HUES6 (cell line): ENCODE measurements at regions not wholly inside any gene's neighbourhood (a gene's known extent, or its start where the extent isn't known, plus 50 kb on each side); places are given as distances from the start of the nearest gene placed in this dataset.
A peak's percentile ranks its signal among the peaks of the same experiment; 100 is the strongest.

Experiments used
- H3K27ac ChIP-seq: 2 replicates; pipeline ENCODE4 v1.7.0; 2013; ENCODE audit warnings: low read depth, mild to moderate bottlenecking, low read length, inconsistent platforms
- H3K27me3 ChIP-seq: 2 replicates; pipeline ENCODE4 v1.6.1; 2013; ENCODE audit warnings: low read length; ENCODE audit not compliant: control insufficient read depth, insufficient read depth
- H3K36me3 ChIP-seq: 2 replicates; pipeline ENCODE4 v1.6.1; 2013; ENCODE audit warnings: low read length; ENCODE audit not compliant: control insufficient read depth, insufficient read depth
- H3K4me1 ChIP-seq: 2 replicates; pipeline ENCODE4 v1.6.1; 2013; ENCODE audit warnings: low read length; ENCODE audit not compliant: control insufficient read depth, insufficient read depth
- H3K4me3 ChIP-seq: 2 replicates; pipeline ENCODE4 v1.5.1; 2013; ENCODE audit warnings: low read depth, low read length
- H3K9ac ChIP-seq: one replicate; pipeline ENCODE4 v1.6.1; 2013; ENCODE audit warnings: mild to moderate bottlenecking, low read length
- H3K9me3 ChIP-seq: 2 replicates; pipeline ENCODE4 v1.6.1; 2013; ENCODE audit warnings: low read depth, low read length; ENCODE audit not compliant: control insufficient read depth, insufficient read depth

GRCh38 chr10:78750418-78750817 is 318.3 kb upstream of the ZMIZ1 start:
- Histone ChIP-seq H3K9ac (no peak overlapping the region), H3K9me3 (no peaks in the 10 kb centered on the region), H3K27me3 (no peaks in the 10 kb centered on the region; the same call in 1 of the 2 replicates), H3K36me3 (no peaks in the 10 kb centered on the region), H3K4me3 (no peak overlapping the region), H3K27ac (no peak overlapping the region), H3K4me1 (peaks cover 23% of the 10 kb centered on the region)

- Histone ChIP-seq H3K36me3 (no peaks in the 10 kb centered on the region), H3K4me3 (no peak overlapping the region), H3K4me1 (peaks cover 18% of the 10 kb centered on the region), H3K9me3 (no peaks in the 10 kb centered on the region), H3K9ac (no peak overlapping the region), H3K27me3 (no peaks in the 10 kb centered on the region; the same call in 1 of the 2 replicates), H3K27ac (no peak overlapping the region)
These were observed 317.1 kb upstream of the ZMIZ1 start for GRCh38 chr10:78751716-78752115.

GRCh38 chr10:78752221-78752620 is 316.5 kb upstream of the ZMIZ1 start:
- Histone ChIP-seq H3K4me1 (peaks cover 24% of the 10 kb centered on the region), H3K9me3 (no peaks in the 10 kb centered on the region), H3K4me3 (no peak overlapping the region), H3K36me3 (no peaks in the 10 kb centered on the region), H3K27ac (no peak overlapping the region), H3K27me3 (no peaks in the 10 kb centered on the region; the same call in 1 of the 2 replicates), H3K9ac (no peak overlapping the region)

- no peak overlapping the region for H3K27ac ChIP-seq
- H3K9ac ChIP-seq: no peak overlapping the region
- H3K27me3 ChIP-seq: no peaks in the 10 kb centered on the region; the same call in 1 of the 2 replicates
- no peaks in the 10 kb centered on the region for H3K9me3 ChIP-seq
- no peaks in the 10 kb centered on the region for H3K36me3 ChIP-seq
- peaks cover 28% of the 10 kb centered on the region for H3K4me1 ChIP-seq
- no peak overlapping the region for H3K4me3 ChIP-seq
These were observed 316.1 kb upstream of the ZMIZ1 start for GRCh38 chr10:78752708-78753107.

GRCh38 chr10:78754269-78755062 is 314.3 kb upstream of the ZMIZ1 start:
- Histone ChIP-seq H3K27ac (no peak overlapping the region), H3K9ac (no peak overlapping the region), H3K4me1 (peaks cover 33% of the 10 kb centered on the region), H3K27me3 (no peaks in the 10 kb centered on the region; the same call in 1 of the 2 replicates), H3K36me3 (no peaks in the 10 kb centered on the region), H3K4me3 (no peak overlapping the region), H3K9me3 (no peaks in the 10 kb centered on the region)

GRCh38 chr10:78755063-78755701 is 313.6 kb upstream of the ZMIZ1 start:
- Histone ChIP-seq H3K27ac (no peak overlapping the region), H3K9ac (no peak overlapping the region)

GRCh38 chr10:78755877-78756455 is 312.8 kb upstream of the ZMIZ1 start:
- Histone ChIP-seq H3K27me3 (no peaks in the 10 kb centered on the region; the same call in 1 of the 2 replicates), H3K4me1 (peaks cover 33% of the 10 kb centered on the region), H3K9ac (no peak overlapping the region), H3K4me3 (no peak overlapping the region), H3K9me3 (no peaks in the 10 kb centered on the region), H3K27ac (no peak overlapping the region), H3K36me3 (no peaks in the 10 kb centered on the region)

More at GRCh38 chr10:78755063-78755701, 313.6 kb upstream of the ZMIZ1 start:
- Histone ChIP-seq H3K4me3 (no peak overlapping the region), H3K4me1 (peaks cover 33% of the 10 kb centered on the region), H3K27me3 (no peaks in the 10 kb centered on the region; the same call in 1 of the 2 replicates), H3K9me3 (no peaks in the 10 kb centered on the region), H3K36me3 (no peaks in the 10 kb centered on the region)

- Histone ChIP-seq H3K9me3 (no peaks in the 10 kb centered on the region), H3K4me3 (no peak overlapping the region), H3K9ac (peak overlapping the region; percentile 30), H3K27ac (no peak overlapping the region; the same call in 1 of the 2 replicates), H3K27me3 (no peaks in the 10 kb centered on the region; the same call in 1 of the 2 replicates), H3K4me1 (peaks cover 33% of the 10 kb centered on the region), H3K36me3 (no peaks in the 10 kb centered on the region)
These were observed 312.0 kb upstream of the ZMIZ1 start for GRCh38 chr10:78756604-78757343.

- H3K36me3 ChIP-seq: no peaks in the 10 kb centered on the region
- peak overlapping the region; percentile 30 for H3K9ac ChIP-seq
- no peak overlapping the region; the same call in 1 of the 2 replicates for H3K27ac ChIP-seq
- peaks cover 33% of the 10 kb centered on the region for H3K4me1 ChIP-seq
- H3K9me3 ChIP-seq: no peaks in the 10 kb centered on the region
- H3K27me3 ChIP-seq: no peaks in the 10 kb centered on the region; the same call in 1 of the 2 replicates
- no peak overlapping the region for H3K4me3 ChIP-seq
These were observed 311.3 kb upstream of the ZMIZ1 start for GRCh38 chr10:78757344-78757925.

GRCh38 chr10:78758176-78758575 is 310.6 kb upstream of the ZMIZ1 start:
- Histone ChIP-seq H3K27ac (no peak overlapping the region), H3K36me3 (no peaks in the 10 kb centered on the region), H3K9ac (no peak overlapping the region), H3K27me3 (no peaks in the 10 kb centered on the region; the same call in 1 of the 2 replicates), H3K4me1 (peaks cover 33% of the 10 kb centered on the region), H3K4me3 (no peak overlapping the region), H3K9me3 (no peaks in the 10 kb centered on the region)
